Activated CD8-positive, alpha-beta T cell treated with anti-CD3 and anti-CD28 coated beads, Interleukin-2, amount 10 ng/mL, durations not matched to agents 7 days and 5 days (primary cell): ENCODE measurements at regions not wholly inside any gene's neighbourhood (a gene's known extent, or its start where the extent isn't known, plus 50 kb on each side); places are given as distances from the start of the nearest gene placed in this dataset.
"Not testable (repeated sequence)": the region's sequence is repeated elsewhere in the genome, so short reads cannot be mapped to it uniquely, and the experiment has no call there.

Source experiments
- ATAC-seq: fragments of 150-1000 bp; cut with Tn5 transposase; one replicate; pipeline ENCODE4 v1.10.0; 2021; ENCODE audit warnings: moderate library complexity
- CTCF ChIA-PET: fragments of 350-600 bp; sonication (Branson Sonifier 250); formaldehyde crosslinking; loops from one replicate; lab custom pipeline; 2021; ENCODE audit warnings: antibody characterized with exemption; lab: Charles Lee
- POLR2A ChIA-PET: fragments of 350-600 bp; sonication (Branson Sonifier 250); formaldehyde crosslinking; loops from one replicate; lab custom pipeline; 2021; ENCODE audit warnings: antibody characterized with exemption; lab: Charles Lee
- DNase-seq: peaks from one replicate; pipeline ENCODE4 v3.0.0-alpha.2; 2020
- H3K27ac Mint-ChIP-seq: one replicate; pipeline ENCODE4 v1.8.0; 2021; ENCODE audit warnings: mild to moderate bottlenecking, mixed read lengths
- H3K27me3 Mint-ChIP-seq: one replicate; pipeline ENCODE4 v1.8.0; 2021; ENCODE audit warnings: low read depth, mixed read lengths
- H3K36me3 Mint-ChIP-seq: one replicate; pipeline ENCODE4 v1.8.0; 2021; ENCODE audit warnings: low read depth, mixed read lengths
- H3K4me1 Mint-ChIP-seq: one replicate; pipeline ENCODE4 v1.8.0; 2021; ENCODE audit warnings: low read depth, mixed read lengths
- H3K4me3 Mint-ChIP-seq: one replicate; pipeline ENCODE4 v1.8.0; 2021; ENCODE audit warnings: mild to moderate bottlenecking, mixed read lengths
- H3K9me3 Mint-ChIP-seq: one replicate; pipeline ENCODE4 v1.8.0; 2022; ENCODE audit warnings: mixed read lengths; ENCODE audit not compliant: insufficient read depth

DNA sequence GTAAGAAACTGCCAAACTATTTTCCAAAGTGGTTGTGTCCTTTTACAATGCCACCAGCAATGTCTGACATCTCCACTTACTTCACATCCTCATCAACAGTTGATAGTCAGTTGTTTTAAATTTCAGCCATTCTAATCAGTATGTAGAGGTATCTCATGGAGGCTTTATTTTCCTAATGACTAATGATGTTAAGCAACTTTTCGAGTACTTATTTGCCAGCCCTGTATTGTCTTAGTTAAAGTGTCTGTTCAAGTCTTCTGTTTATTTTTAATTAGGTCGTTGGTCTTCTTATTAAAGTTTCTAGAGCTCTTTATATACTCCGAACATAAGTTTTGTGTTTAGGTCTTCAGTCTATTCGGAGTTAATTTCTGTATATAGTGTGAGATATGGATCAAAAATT, 54.9 kb upstream of the NBPF12 start:
- CTCF ChIA-PET, ATAC-seq: not testable (repeated sequence)

DNA sequence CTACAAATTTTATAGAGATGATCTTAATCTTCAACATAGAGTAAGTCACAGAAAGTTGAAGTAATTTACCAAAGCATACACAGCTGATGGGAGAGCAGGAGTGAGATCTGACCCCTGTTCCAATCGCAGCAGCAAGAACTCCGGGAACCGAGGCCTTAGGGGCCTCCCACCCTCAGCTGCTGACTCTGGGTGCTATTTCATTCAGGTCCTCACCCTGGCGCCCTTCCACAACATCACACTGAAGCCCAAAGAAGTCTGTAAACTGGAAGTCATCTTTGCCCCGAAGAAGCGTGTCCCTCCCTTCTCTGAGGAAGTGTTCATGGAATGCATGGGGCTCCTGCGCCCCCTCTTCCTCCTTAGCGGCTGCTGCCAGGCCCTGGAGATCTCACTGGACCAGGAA, 57.0 kb upstream of the NBPF12 start:
- DNase-seq, H3K4me1 Mint-ChIP-seq, H3K9me3 Mint-ChIP-seq, H3K27me3 Mint-ChIP-seq, H3K4me3 Mint-ChIP-seq, H3K27ac Mint-ChIP-seq, ATAC-seq, POLR2A ChIA-PET, CTCF ChIA-PET, H3K36me3 Mint-ChIP-seq: not testable (repeated sequence)

More for the DNA sequence above, 54.9 kb upstream of the NBPF12 start:
- H3K36me3 Mint-ChIP-seq, H3K9me3 Mint-ChIP-seq, H3K27me3 Mint-ChIP-seq, POLR2A ChIA-PET, DNase-seq, H3K4me3 Mint-ChIP-seq, H3K4me1 Mint-ChIP-seq, H3K27ac Mint-ChIP-seq: not testable (repeated sequence)

DNA sequence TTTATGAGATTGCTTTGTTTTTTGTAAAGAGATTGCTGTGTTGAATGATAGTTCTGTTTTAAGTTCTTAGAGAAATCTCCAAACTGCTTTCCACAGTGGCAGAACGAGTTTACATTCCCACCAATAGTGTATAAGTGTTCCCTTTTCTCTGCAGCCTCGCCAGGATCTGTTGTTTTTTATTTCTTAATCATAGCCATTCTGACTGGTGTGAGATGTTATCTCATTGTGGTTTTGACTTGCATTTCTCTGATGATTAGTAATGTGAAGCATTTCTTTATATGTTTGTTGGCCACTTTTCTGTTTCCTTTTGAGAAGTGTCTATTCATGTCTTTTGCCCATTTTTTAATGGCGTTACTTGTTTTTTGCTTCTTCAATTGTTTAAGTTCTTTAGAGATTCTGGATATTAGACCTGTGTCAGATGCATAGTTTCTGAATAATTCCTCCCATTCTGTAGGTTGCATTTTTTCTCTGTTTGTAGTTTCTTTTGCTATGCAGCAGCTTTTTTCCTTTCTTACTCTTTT, 74.3 kb upstream of the NBPF12 start:
- CTCF ChIA-PET, ATAC-seq, H3K27me3 Mint-ChIP-seq, H3K4me1 Mint-ChIP-seq, H3K27ac Mint-ChIP-seq, H3K36me3 Mint-ChIP-seq, DNase-seq, POLR2A ChIA-PET, H3K4me3 Mint-ChIP-seq, H3K9me3 Mint-ChIP-seq: not testable (repeated sequence)

- H3K27ac Mint-ChIP-seq, CTCF ChIA-PET, DNase-seq, POLR2A ChIA-PET, H3K36me3 Mint-ChIP-seq, H3K27me3 Mint-ChIP-seq, H3K4me3 Mint-ChIP-seq, H3K9me3 Mint-ChIP-seq, ATAC-seq, H3K4me1 Mint-ChIP-seq: not testable (repeated sequence)
These were observed 85.0 kb upstream of the NBPF12 start for GRCh38 chr1:146853147-146853546.

DNA sequence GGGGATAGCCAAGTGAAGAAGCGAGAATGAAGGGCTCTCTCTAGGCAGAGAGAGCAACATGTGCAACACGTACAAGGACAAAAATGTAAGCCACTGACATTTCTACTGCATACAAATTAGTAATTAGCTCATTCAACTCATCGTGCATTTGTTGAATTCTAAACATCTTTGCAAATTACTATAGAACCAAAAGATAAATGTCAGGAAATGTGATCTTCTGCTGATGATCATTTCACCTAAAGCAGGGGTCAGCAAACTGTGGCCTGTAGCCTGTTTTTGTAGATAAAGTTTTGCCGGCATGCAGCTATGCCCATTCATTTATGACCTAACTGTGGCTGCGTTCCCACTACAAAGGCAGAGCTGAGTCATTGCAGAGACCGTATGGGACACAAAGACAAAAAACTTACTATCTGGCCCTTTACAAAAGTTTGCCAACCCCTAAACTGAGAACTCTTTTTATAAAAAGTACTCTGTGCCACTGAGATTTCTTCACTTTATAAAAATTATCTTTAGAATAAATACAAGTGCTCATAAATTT, 87.7 kb upstream of the NBPF12 start:
- H3K4me1 Mint-ChIP-seq, DNase-seq, H3K27me3 Mint-ChIP-seq, CTCF ChIA-PET, H3K36me3 Mint-ChIP-seq, H3K27ac Mint-ChIP-seq, H3K4me3 Mint-ChIP-seq, POLR2A ChIA-PET, ATAC-seq, H3K9me3 Mint-ChIP-seq: not testable (repeated sequence)

DNA sequence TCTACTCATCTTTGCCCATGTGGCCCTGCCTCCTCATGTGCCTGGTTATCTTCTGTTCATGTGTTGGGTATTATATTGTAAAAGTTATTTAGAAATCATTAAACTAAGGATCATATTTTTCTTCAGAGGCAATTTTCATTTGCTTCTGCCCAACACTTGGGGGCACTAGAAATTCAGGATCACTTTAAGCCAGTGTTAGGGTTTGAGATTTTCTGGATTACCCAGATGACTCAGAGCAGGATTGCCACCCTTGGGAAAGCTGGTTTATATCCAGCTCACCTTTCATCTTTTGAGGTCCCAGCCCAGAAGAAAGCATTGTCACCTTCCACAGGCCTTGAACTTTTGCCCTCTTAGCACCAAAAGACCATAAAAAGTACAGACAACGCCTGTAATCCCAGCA, 99.4 kb upstream of the NBPF12 start:
- H3K27me3 Mint-ChIP-seq, H3K4me3 Mint-ChIP-seq, ATAC-seq, DNase-seq, H3K27ac Mint-ChIP-seq, H3K36me3 Mint-ChIP-seq, H3K4me1 Mint-ChIP-seq, H3K9me3 Mint-ChIP-seq, CTCF ChIA-PET, POLR2A ChIA-PET: not testable (repeated sequence)

- H3K36me3 Mint-ChIP-seq, POLR2A ChIA-PET, H3K4me1 Mint-ChIP-seq, H3K4me3 Mint-ChIP-seq, DNase-seq, H3K9me3 Mint-ChIP-seq, ATAC-seq, H3K27me3 Mint-ChIP-seq, CTCF ChIA-PET, H3K27ac Mint-ChIP-seq: not testable (repeated sequence)
These were observed 111.2 kb upstream of the NBPF12 start for GRCh38 chr1:146826957-146827356.

DNA sequence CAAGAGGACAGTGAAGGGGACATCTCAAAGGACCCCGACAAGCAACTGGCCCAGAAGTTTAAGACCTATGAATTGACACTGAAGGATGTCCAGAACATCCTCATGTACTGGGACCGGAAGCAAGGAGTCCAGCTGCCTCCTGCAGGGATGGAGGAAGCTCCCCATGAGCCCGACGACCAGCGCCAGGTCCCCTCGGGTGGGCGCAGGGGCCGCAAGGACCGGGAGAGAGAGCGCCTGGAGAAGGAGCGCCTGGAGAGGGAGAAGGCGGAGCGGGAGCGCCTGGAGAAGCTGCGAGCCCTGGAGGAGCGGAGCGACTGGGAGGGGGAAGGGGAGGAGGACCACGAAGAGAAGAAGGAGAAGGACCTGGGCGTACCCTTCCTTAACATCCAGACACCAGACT, 143.9 kb upstream of the NBPF12 start:
- CTCF ChIA-PET, H3K4me1 Mint-ChIP-seq, H3K27me3 Mint-ChIP-seq, H3K36me3 Mint-ChIP-seq, POLR2A ChIA-PET, DNase-seq, H3K4me3 Mint-ChIP-seq, H3K9me3 Mint-ChIP-seq, H3K27ac Mint-ChIP-seq, ATAC-seq: not testable (repeated sequence)

GRCh38 chr1:146792725-146793124, 145.4 kb upstream of the NBPF12 start:
- DNase-seq, H3K27ac Mint-ChIP-seq, H3K4me3 Mint-ChIP-seq, H3K36me3 Mint-ChIP-seq, POLR2A ChIA-PET, H3K9me3 Mint-ChIP-seq, H3K27me3 Mint-ChIP-seq, ATAC-seq, H3K4me1 Mint-ChIP-seq, CTCF ChIA-PET: not testable (repeated sequence)

GRCh38 chr1:146784212-146784940, 153.7 kb upstream of the NBPF12 start:
- ATAC-seq, DNase-seq, H3K27ac Mint-ChIP-seq, H3K9me3 Mint-ChIP-seq, H3K27me3 Mint-ChIP-seq, CTCF ChIA-PET, H3K36me3 Mint-ChIP-seq, H3K4me1 Mint-ChIP-seq, POLR2A ChIA-PET, H3K4me3 Mint-ChIP-seq: not testable (repeated sequence)

DNA sequence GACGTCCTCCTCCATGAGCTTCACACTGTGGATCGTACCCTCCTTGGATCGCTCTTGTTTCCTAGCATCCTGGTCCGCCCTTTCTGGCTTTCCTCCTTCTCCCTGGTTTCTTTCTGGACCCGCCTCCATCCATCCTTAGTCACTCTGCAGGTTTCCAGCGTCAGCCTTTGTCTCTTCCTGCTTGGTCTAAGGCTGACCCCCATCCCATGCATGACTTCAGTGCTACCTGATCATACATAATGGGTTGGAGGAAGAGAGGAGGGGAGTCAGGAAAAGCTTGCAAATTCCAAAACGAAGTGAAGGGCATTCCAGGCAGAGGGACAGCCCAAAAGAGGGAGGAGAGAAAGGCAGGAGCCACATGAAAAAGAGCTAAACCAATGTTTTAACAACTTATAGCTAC, 156.9 kb upstream of the NBPF12 start:
- ATAC-seq, CTCF ChIA-PET, H3K4me1 Mint-ChIP-seq, H3K9me3 Mint-ChIP-seq, H3K27ac Mint-ChIP-seq, H3K4me3 Mint-ChIP-seq, H3K36me3 Mint-ChIP-seq, DNase-seq, POLR2A ChIA-PET, H3K27me3 Mint-ChIP-seq: not testable (repeated sequence)

DNA sequence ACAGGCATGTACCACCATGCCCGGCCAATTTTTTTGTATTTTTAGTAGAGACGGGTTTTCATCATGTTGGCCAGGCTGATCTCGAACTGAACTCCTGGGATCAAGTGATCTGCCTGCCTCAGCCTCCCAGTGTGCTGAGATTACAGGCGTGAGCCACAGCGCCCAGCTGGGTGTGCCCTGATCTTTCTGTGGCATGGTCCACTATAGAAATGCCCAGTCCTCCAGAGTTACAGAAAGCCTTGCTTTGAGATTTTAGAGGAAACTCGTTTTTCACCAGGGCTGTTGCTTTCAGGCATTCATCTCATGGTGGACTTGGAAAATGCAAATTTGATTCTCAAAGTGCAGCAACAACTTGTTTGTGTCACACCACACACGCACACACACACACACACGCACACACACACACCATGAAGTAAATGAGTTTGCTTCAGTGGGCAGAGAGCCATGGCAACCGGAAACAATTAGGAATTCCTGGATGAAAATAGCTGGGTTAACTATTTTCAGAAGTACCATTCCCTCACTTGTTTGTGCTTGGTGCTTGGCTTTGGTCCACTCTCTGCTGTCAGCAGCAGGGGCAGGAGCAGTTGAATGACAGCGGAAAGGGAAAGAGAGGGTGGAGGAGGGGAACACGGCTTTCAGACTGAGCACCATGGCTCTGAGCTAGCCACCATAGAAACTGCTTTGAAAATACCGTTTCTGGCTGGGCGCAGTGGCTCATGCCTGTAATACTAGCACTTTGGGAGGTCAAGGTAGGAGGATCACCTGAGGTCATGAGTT, 160.1 kb upstream of the NBPF12 start:
- CTCF ChIA-PET, H3K27ac Mint-ChIP-seq, H3K4me1 Mint-ChIP-seq, POLR2A ChIA-PET, ATAC-seq, H3K9me3 Mint-ChIP-seq, H3K4me3 Mint-ChIP-seq, DNase-seq, H3K27me3 Mint-ChIP-seq, H3K36me3 Mint-ChIP-seq: not testable (repeated sequence)
